Brain pericyte (primary cell): ENCODE measurements at regions not wholly inside any gene's neighbourhood (a gene's known extent, or its start where the extent isn't known, plus 50 kb on each side); places are given as distances from the start of the nearest gene placed in this dataset.

Source experiments
- DNase-seq: peaks from one replicate; pipeline ENCODE4 v3.0.0-alpha.2; 2012; ENCODE audit warnings: low read depth, low spot score

- no peak for DNase-seq
Observed at GRCh38 chr22:49369726-49370626, 457.7 kb downstream of the BRD1 start.

- no peak for DNase-seq
Observed at GRCh38 chr22:49368976-49369725, 458.5 kb downstream of the BRD1 start.

- DNase-seq = no peak
Observed at GRCh38 chr22:49368221-49368975, 459.3 kb downstream of the BRD1 start.

GRCh38 chr22:49367041-49367697 is 460.5 kb downstream of the BRD1 start:
- no peak for DNase-seq

GRCh38 chr22:49366437-49366836 is 461.2 kb downstream of the BRD1 start:
- no peak for DNase-seq

GRCh38 chr22:49365910-49366309 is 461.8 kb downstream of the BRD1 start:
- DNase-seq = no peak

- DNase-seq = no peak
Observed at GRCh38 chr22:49365191-49365837, 462.4 kb downstream of the BRD1 start.

- DNase-seq = no peak
Observed at GRCh38 chr22:49364398-49364797, 463.3 kb downstream of the BRD1 start.

- DNase-seq = no peak
Observed at GRCh38 chr22:49363526-49364230, 464.0 kb downstream of the BRD1 start.

GRCh38 chr22:49362211-49362839 is 465.3 kb downstream of the BRD1 start:
- DNase-seq = no peak

- DNase-seq = no peak
Observed at GRCh38 chr22:49361164-49361563, 466.5 kb downstream of the BRD1 start.

GRCh38 chr22:49360746-49361145 is 466.9 kb downstream of the BRD1 start:
- DNase-seq = no peak

GRCh38 chr22:49359076-49359475 is 468.6 kb downstream of the BRD1 start:
- DNase-seq = no peak

- no peak for DNase-seq
Observed at GRCh38 chr22:49357661-49358440, 469.8 kb downstream of the BRD1 start.

GRCh38 chr22:49356428-49356827 is 471.2 kb downstream of the BRD1 start:
- DNase-seq = no peak

GRCh38 chr22:49355211-49355920 is 472.3 kb downstream of the BRD1 start:
- no peak for DNase-seq

- DNase-seq = no peak
Observed at GRCh38 chr22:49354516-49355210, 473.0 kb downstream of the BRD1 start.

GRCh38 chr22:49353235-49353634 is 474.4 kb downstream of the BRD1 start:
- DNase-seq = no peak
